HEK293T (cell line): ENCODE measurements at regions not wholly inside any gene's neighbourhood (a gene's known extent, or its start where the extent isn't known, plus 50 kb on each side); places are given as distances from the start of the nearest gene placed in this dataset.

Source experiments
- FOXA1 ChIP-seq: fragments of 450-650 bp; IDR thresholded peaks from 2 replicates; pipeline ENCODE4 v1.6.1; 2016; ENCODE audit warnings: mild to moderate bottlenecking
- SP1 ChIP-seq: fragments of 450-650 bp; IDR thresholded peaks from 2 replicates; pipeline ENCODE4 v1.6.1; 2017

GRCh38 chr7:115631782-115632181, 398.8 kb downstream of the TFEC start:
- no peak for TF ChIP-seq SP1
- no peak for TF ChIP-seq FOXA1
